Uterus (tissue), 3 donors: ENCODE measurements at regions not wholly inside any gene's neighbourhood (a gene's known extent, or its start where the extent isn't known, plus 50 kb on each side); places are given as distances from the start of the nearest gene placed in this dataset.

Experiments used
- DNase-seq, 2 donors: peaks; one replicate each; pipeline ENCODE4 v3.0.0-alpha.2; 2019 to 2020
- H3K27ac ChIP-seq, 2 donors: fragments of 200-600 bp; sonication (generic); 1 replicate in 1 of 2; 2 replicates in 1 of 2; pipeline ENCODE4 v1.5.1; 2016 to 2018
- H3K27me3 ChIP-seq, 2 donors: fragments of 200-600 bp; sonication (generic); one replicate each; pipeline ENCODE4 v1.5.1; 2018 to 2019; ENCODE audit warnings: control low read depth in 1 of 2
- H3K36me3 ChIP-seq, 2 donors: fragments of 200-600 bp; sonication (generic); one replicate each; pipeline ENCODE4 v1.5.1; 2019; ENCODE audit warnings: control low read depth in 1 of 2
- H3K4me1 ChIP-seq, 2 donors: fragments of 200-600 bp; sonication (generic); one replicate each; pipeline ENCODE4 v1.5.1; 2018 to 2019; ENCODE audit warnings: control low read depth in 1 of 2
- H3K4me3 ChIP-seq, 2 donors: fragments of 200-600 bp; sonication (generic); 1 replicate in 1 of 2; 2 replicates in 1 of 2; pipeline ENCODE4 v1.5.1; 2018 to 2019; ENCODE audit warnings: mild to moderate bottlenecking in 1 of 2
- H3K9me3 ChIP-seq, 2 donors: fragments of 200-600 bp; sonication (generic); one replicate each; pipeline ENCODE4 v1.5.1; 2019; ENCODE audit warnings: control low read depth in 1 of 2
- CTCF ChIP-seq, 4 experiments: fragments of 200-600 bp in 2 of 4; fragments of 450-650 bp in 2 of 4; sonication (generic) in 2 of 4; IDR thresholded peaks; one replicate each; pipeline ENCODE4 v1.5.1; 2016 to 2019; ENCODE audit warnings: antibody characterized with exemption in 4 of 4, mild to moderate bottlenecking in 2 of 4, moderate library complexity in 1 of 4
- POLR2A ChIP-seq, 2 donors: fragments of 450-650 bp; IDR thresholded peaks; one replicate each; pipeline ENCODE4 v1.6.1; 2016; ENCODE audit warnings: antibody characterized with exemption in 2 of 2, mild to moderate bottlenecking in 1 of 2, moderate library complexity in 1 of 2
- intact Hi-C: fragments of 100-400 bp; cut with DNase I; formaldehyde crosslinking; loops from one replicate; pipeline ENCODE4 v1.15.1; 2023; ENCODE audit warnings: low total_unique reads
- donor health status: DM: yes; HTN: yes; CAD: no.

DNA sequence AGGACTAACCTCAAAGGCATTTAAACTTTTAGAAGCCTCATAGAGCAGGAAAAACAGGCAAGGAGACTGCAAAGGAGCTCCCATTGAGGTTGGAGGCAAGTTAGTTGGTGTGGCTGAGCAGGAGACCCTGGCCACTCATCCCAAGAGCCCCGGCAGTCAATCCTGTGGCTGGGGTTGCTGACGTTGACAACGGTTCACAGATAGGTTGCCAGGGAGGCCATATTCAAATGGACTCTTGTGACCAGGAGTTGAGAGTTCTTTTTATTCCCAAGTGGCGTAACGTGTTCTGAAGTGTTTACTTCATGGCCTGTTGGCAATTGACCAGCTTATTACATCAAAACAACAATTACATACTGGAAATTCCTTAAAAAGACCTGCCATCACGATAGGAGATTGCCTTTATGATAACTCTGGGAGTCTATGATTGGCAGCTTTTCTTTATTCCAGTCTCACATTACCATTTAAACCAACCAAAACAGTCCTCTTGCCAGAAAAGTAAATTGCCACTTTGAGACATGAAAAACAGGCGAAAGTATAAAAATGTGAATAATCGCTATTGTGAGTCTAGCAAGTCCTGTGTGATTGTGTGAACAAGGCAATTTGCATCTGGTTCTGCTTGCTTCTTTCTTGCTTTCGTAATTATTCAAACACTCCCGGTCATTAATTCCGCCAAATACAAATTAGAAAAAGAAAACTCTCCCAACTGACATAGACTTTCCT is 394.9 kb downstream of the MED10 start:
- no peaks in the 10 kb centered on the region for H3K27me3 ChIP-seq
- TF ChIP-seq POLR2A (IDR thresholded peaks at IDR 0.05) (no peak), CTCF (IDR thresholded peaks at IDR 0.05) (no peak)
- no peak overlapping the region for H3K4me3 ChIP-seq
- DNase-seq, result no peak
- intact Hi-C loops, result no loop called here
- no peaks in the 10 kb centered on the region for H3K36me3 ChIP-seq
- peak overlapping the region in 1 of 2 donors; percentile 71 for H3K27ac ChIP-seq
- no peaks in the 10 kb centered on the region for H3K9me3 ChIP-seq
- peaks cover 0 to 5% of the 10 kb centered on the region in 2 donors for H3K4me1 ChIP-seq

GRCh38 chr5:5981562-5981961 is 396.8 kb downstream of the MED10 start:
- Histone ChIP-seq H3K9me3 (no peaks in the 10 kb centered on the region), H3K27me3 (no peaks in the 10 kb centered on the region), H3K36me3 (no peaks in the 10 kb centered on the region), H3K4me3 (no peak overlapping the region), H3K4me1 (peaks cover 0 to 5% of the 10 kb centered on the region in 2 donors), H3K27ac (peak overlapping the region; percentile 71 to 79)
- TF ChIP-seq POLR2A (IDR thresholded peaks at IDR 0.05), result no peak
- TF ChIP-seq CTCF (IDR thresholded peaks at IDR 0.05), result no peak
- DNase-seq, result no peak
- intact Hi-C loops, result no loop called here

GRCh38 chr5:5980538-5980895 is 397.8 kb downstream of the MED10 start:
- TF ChIP-seq CTCF (IDR thresholded peaks at IDR 0.05), result no peak
- TF ChIP-seq POLR2A (IDR thresholded peaks at IDR 0.05), result no peak
- Histone ChIP-seq H3K36me3 (no peaks in the 10 kb centered on the region), H3K9me3 (no peaks in the 10 kb centered on the region), H3K27me3 (no peaks in the 10 kb centered on the region), H3K27ac (peak overlapping the region; percentile 71 to 79), H3K4me1 (peaks cover 0 to 5% of the 10 kb centered on the region in 2 donors), H3K4me3 (no peak overlapping the region)
- no peak for DNase-seq
- intact Hi-C loops, result no loop called here

DNA sequence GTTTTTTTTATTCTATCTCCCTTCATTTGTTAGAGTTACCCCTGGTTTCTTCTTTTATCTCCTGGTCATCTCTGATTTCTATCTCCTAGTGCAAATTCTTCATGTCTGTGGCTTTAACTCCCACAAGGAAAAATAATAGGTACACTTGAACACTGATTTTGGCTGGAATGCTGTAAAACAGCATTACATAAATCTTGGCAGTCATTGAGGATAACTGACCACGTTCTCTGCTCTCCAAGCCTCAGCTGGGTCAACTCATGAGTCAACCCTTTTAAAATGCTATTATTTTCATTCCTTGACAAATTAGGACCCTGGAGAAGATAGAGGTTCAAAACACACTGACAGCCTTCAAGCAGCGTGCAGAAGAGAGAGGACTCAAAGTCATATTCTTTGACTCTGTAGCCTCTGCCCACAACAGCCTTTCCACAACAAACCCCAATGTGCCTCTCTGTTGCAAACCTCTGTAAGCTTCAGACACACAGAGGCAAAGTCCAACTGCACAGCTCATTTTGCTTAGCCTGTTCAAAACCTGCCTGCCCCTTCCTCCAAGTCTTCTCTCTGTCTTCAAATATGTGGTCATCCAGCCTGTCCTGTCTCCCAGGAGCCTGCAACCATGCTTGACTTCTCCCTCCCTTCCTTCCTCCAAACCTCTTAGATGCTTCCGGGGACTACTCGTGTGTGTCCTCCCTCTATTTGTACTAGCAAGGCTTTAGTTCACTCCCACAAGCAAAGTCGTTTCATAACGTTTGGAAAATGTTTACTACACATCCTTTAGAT is 398.4 kb downstream of the MED10 start:
- TF ChIP-seq POLR2A (IDR thresholded peaks at IDR 0.05) (no peak), CTCF (IDR thresholded peaks at IDR 0.05) (no peak)
- no peaks in the 10 kb centered on the region for H3K9me3 ChIP-seq
- H3K4me1 ChIP-seq, result peaks cover 0 to 5% of the 10 kb centered on the region in 2 donors
- no peaks in the 10 kb centered on the region for H3K27me3 ChIP-seq
- H3K27ac ChIP-seq, result peak overlapping the region; percentile 71 to 79
- intact Hi-C loops, result no loop called here
- H3K4me3 ChIP-seq, result no peak overlapping the region
- H3K36me3 ChIP-seq, result no peaks in the 10 kb centered on the region
- no peak for DNase-seq

GRCh38 chr5:5979377-5979760 is 399.0 kb downstream of the MED10 start:
- no peaks in the 10 kb centered on the region for H3K36me3 ChIP-seq
- no peaks in the 10 kb centered on the region for H3K27me3 ChIP-seq
- no peak overlapping the region for H3K4me3 ChIP-seq
- DNase-seq, result peak; percentile 30 to 70
- peaks cover 0 to 5% of the 10 kb centered on the region in 2 donors for H3K4me1 ChIP-seq
- peak overlapping the region; percentile 71 to 79 for H3K27ac ChIP-seq
- no peaks in the 10 kb centered on the region for H3K9me3 ChIP-seq
- TF ChIP-seq POLR2A (IDR thresholded peaks at IDR 0.05), result no peak
- peak in 1 of 4 experiments; percentile 5 for TF ChIP-seq CTCF (IDR thresholded peaks at IDR 0.05)
- intact Hi-C loops, result no loop called here
